Fibroblast of mammary gland (primary cell): ENCODE measurements at regions not wholly inside any gene's neighbourhood (a gene's known extent, or its start where the extent isn't known, plus 50 kb on each side); places are given as distances from the start of the nearest gene placed in this dataset.
A peak's percentile ranks its signal among the peaks of the same experiment; 100 is the strongest.

Experiments used
- DNase-seq: peaks from one replicate; pipeline ENCODE4 v3.0.0-alpha.2; 2010; ENCODE audit warnings: low read depth
- H3K4me3 ChIP-seq: 2 replicates; pipeline ENCODE4 v1.5.1; 2011; ENCODE audit warnings: low read depth, mild to moderate bottlenecking, low read length, moderate library complexity; ENCODE audit not compliant: control insufficient read depth
- CTCF ChIP-seq: conservative IDR thresholded peaks from 2 replicates; pipeline ENCODE4 v1.5.1; 2011; ENCODE audit warnings: low read depth, low read length, inconsistent platforms; ENCODE audit not compliant: control insufficient read depth, insufficient read depth

- no peak overlapping the region for H3K4me3 ChIP-seq
- peak; percentile 99 for DNase-seq
- no peak for TF ChIP-seq CTCF
These were observed 473.5 kb upstream of the AKR1E2 start for GRCh38 chr10:4352414-4352961.

DNA sequence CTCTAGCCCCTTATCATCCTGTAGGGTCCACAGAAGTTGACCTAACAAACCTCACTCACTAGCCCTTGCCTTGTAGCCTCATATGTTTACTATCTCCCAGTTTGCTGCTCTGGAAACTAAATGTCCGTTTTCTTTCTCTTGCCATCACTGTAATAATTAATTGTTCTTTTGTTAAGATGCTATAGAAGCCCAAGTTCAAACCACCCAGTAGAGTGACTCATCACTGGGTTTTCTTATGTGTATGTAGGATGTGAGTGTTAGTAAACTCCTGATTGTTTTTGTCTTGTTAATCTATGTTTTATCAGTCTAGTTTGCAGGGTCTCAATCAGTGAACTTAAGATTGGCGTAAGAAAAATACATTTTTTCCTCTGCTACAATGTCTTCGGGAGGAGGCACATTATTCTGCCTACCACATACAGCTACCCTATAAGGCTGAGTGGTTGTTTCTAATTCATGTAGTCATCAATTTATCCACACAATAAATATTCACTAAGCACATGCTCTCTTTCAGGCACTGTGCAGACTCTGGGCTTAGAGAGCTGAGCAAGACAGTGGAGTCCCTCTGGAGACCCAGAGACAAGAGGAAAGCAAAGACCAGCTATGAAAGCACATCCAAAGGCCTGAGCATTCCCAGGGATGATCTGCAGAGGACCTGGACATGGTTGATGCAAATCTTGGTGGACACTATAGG, 474.1 kb upstream of the AKR1E2 start:
- H3K4me3 ChIP-seq: no peak overlapping the region
- TF ChIP-seq CTCF: no peak
- DNase-seq: peak; percentile 98

- TF ChIP-seq CTCF: no peak
- H3K4me3 ChIP-seq: no peak overlapping the region
- DNase-seq: no peak
These were observed 478.6 kb upstream of the AKR1E2 start for GRCh38 chr10:4347397-4347796.

DNA sequence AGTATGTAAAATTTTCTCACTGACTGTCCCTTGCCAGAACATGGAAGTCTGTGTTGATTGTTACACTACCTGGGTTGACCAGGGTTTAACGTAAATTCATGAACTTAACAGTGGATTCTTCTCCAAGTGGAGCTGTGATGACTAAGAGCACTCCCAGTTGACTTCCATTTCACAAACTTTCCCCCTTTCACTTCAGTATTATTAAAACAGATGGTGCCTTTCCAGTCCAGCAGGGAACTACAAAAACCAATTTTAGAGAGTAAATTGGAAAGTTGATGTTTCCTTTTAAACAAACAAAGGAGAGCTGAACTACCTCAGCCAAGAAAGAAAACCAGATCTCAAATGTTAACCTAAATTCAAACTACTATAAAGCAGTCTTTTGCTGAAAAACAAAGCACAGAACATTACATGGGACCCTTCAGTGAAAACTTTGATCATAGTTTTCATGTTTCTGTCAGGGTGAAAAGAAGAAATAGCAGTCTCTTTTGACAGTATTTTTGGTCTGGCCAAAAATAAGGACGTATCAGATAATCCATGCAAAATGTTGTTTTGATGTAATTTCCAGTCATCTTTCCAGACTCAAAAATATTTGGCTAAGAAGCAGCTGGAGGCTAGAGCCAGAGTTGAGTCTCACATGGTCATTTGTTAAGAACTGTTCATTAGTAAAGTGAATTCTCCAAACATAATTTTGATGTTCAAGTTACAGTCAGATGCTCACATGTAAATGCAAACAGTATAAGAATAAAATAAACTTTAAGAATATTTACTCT, 479.9 kb upstream of the AKR1E2 start:
- H3K4me3 ChIP-seq: no peak overlapping the region
- DNase-seq: peak; percentile 63
- TF ChIP-seq CTCF: no peak

GRCh38 chr10:4344492-4344994, 481.5 kb upstream of the AKR1E2 start:
- no peak overlapping the region for H3K4me3 ChIP-seq
- DNase-seq: peak; percentile 100
- TF ChIP-seq CTCF: peak; percentile 36

DNA sequence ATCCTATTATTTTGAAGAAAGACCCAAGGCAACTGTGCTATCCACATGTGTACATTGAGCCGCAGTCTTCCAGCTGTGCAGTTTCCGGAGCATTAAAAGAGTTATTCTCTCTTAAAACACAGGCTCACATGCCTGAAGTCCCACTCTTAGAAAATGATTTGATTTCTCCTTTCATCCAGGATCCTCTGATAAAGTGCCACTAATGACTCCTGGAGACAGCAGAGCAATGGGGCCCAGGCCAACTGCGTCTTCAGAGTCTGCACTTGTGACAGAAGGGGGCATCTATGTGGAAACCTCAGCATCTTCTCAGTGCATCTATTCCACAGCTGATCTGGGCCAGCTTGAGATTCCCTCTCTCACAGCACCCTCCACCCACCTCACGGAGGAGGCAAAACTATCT, 482.1 kb upstream of the AKR1E2 start:
- DNase-seq: peak; percentile 18
- no peak overlapping the region for H3K4me3 ChIP-seq
- no peak for TF ChIP-seq CTCF
